KMS-11 (cell line): ENCODE measurements at regions not wholly inside any gene's neighbourhood (a gene's known extent, or its start where the extent isn't known, plus 50 kb on each side); places are given as distances from the start of the nearest gene placed in this dataset.
"Not testable (repeated sequence)": the region's sequence is repeated elsewhere in the genome, so short reads cannot be mapped to it uniquely, and the experiment has no call there.

ENCODE experiments used
- H2AFZ ChIP-seq: fragments of 200-600 bp; sonication (generic); 2 replicates; pipeline ENCODE4 v1.6.1; 2016; ENCODE audit warnings: antibody characterized with exemption, mixed run types, low read depth
- H3K27ac ChIP-seq: fragments of 200-600 bp; sonication (generic); 2 replicates; pipeline ENCODE4 v1.6.1; 2016; ENCODE audit warnings: mild to moderate bottlenecking, mixed run types
- H3K27me3 ChIP-seq: fragments of 200-600 bp; sonication (generic); 2 replicates; pipeline ENCODE4 v1.6.1; 2017; ENCODE audit warnings: mild to moderate bottlenecking, low read depth, mixed run types, moderate library complexity; ENCODE audit not compliant: insufficient read depth
- H3K36me3 ChIP-seq: fragments of 200-600 bp; sonication (generic); 2 replicates; pipeline ENCODE4 v1.6.1; 2017; ENCODE audit warnings: mild to moderate bottlenecking, mixed run types; ENCODE audit not compliant: insufficient read depth
- H3K4me1 ChIP-seq: fragments of 200-600 bp; sonication (generic); 2 replicates; pipeline ENCODE4 v1.6.1; 2016; ENCODE audit warnings: mild to moderate bottlenecking, low read depth, mixed run types; ENCODE audit not compliant: poor library complexity, severe bottlenecking
- H3K4me2 ChIP-seq: fragments of 200-600 bp; sonication (generic); 2 replicates; pipeline ENCODE4 v1.7.0; 2016; ENCODE audit warnings: mild to moderate bottlenecking, mixed run types
- H3K4me3 ChIP-seq: fragments of 200-600 bp; sonication (generic); IDR thresholded peaks from 2 replicates; pipeline ENCODE4 v1.6.1; 2017; ENCODE audit warnings: low read depth, low read length, mixed read lengths; ENCODE audit not compliant: insufficient read depth
- H3K79me2 ChIP-seq: fragments of 200-600 bp; sonication (generic); 2 replicates; pipeline ENCODE4 v1.6.1; 2016; ENCODE audit warnings: low read depth, mixed run types; ENCODE audit not compliant: insufficient read depth
- H3K9ac ChIP-seq: fragments of 200-600 bp; sonication (generic); 2 replicates; pipeline ENCODE4 v1.6.1; 2016; ENCODE audit warnings: mild to moderate bottlenecking, mixed run types
- H4K20me1 ChIP-seq: fragments of 200-600 bp; sonication (generic); 2 replicates; pipeline ENCODE4 v1.6.1; 2016; ENCODE audit warnings: mild to moderate bottlenecking, mixed run types; ENCODE audit not compliant: insufficient read depth
- TF ChIP-seq, protein P1 (sequence below): fragments of 200-600 bp; sonication (generic); conservative IDR thresholded peaks from 2 replicates; pipeline ENCODE4 v1.6.1; 2017; ENCODE audit warnings: low read depth, mild to moderate bottlenecking, antibody characterized with exemption, low read length, moderate library complexity, mixed read lengths

DNA sequence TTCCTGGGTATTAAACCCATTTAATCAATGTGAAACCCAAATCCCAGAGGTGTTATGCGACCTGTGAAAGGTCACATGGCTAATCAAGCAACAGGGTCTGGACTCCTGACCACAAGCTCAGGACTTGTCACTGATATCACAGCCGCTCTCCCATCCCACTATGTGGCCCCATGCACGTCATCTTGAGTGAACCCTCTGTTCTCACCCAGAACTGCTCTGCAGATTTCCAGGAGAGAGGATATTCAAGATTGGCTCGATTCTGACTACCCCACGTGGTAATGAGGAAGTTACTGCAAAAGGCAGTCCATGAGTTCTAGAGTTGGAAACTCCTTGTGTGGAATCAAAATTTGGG, 173.5 kb upstream of the ETV3 start:
- H3K4me1 ChIP-seq, result peaks cover 5% of the 10 kb centered on the region
- no peaks in the 10 kb centered on the region for H3K36me3 ChIP-seq
- H2AFZ ChIP-seq, result no peak overlapping the region
- H3K27ac ChIP-seq, result no peak overlapping the region
- no peaks in the 10 kb centered on the region for H4K20me1 ChIP-seq
- no peaks in the 10 kb centered on the region for H3K27me3 ChIP-seq
- H3K4me3 ChIP-seq, result no peak overlapping the region
- H3K79me2 ChIP-seq, result no peaks in the 10 kb centered on the region
- TF ChIP-seq, protein P1, sequence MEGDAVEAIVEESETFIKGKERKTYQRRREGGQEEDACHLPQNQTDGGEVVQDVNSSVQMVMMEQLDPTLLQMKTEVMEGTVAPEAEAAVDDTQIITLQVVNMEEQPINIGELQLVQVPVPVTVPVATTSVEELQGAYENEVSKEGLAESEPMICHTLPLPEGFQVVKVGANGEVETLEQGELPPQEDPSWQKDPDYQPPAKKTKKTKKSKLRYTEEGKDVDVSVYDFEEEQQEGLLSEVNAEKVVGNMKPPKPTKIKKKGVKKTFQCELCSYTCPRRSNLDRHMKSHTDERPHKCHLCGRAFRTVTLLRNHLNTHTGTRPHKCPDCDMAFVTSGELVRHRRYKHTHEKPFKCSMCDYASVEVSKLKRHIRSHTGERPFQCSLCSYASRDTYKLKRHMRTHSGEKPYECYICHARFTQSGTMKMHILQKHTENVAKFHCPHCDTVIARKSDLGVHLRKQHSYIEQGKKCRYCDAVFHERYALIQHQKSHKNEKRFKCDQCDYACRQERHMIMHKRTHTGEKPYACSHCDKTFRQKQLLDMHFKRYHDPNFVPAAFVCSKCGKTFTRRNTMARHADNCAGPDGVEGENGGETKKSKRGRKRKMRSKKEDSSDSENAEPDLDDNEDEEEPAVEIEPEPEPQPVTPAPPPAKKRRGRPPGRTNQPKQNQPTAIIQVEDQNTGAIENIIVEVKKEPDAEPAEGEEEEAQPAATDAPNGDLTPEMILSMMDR, result no peak
- H3K9ac ChIP-seq, result no peak overlapping the region
- H3K4me2 ChIP-seq, result no peak overlapping the region

DNA sequence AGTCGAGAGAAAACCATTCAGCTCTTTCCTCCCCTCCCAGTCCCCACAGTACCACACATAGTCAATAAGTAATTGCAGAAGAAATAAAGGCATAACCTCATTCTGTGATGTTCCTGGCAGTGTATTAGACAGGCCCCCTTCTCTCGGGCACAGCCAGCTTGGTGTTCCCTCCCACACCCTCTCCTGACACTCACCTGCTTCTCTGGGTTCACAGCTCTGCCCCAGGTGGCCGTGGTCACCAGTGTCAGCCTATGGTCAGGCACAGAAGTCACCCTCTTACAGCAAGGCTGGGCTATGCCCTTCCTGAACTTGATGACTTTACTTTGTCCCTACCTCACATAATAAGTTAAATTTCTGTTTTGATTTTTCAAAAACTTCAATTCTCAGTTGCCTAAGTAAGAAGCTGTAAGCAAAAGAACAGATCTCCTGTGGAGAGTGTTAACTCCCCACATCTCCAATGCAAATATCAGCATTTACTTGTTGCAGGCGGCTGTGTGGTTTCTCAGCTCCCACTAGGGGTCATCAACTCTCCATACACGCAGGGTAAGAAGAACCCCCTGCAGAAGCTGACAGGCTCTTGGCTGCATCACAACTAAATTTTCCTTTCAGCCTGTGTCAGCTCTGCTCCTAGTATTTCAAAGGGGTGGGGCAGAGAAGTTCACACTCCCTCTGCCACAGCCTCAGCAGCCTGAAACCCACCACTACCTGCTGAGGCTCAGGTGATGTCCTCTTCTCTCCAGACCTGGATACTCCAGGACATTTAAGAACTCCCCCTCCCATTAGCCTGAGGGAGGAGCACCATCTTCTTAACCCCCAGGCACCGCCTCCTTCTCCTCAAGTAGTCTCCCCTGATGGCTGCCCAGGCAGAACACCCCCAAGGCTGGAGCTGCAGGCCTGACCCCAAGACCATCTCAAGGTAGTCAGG, 172.9 kb upstream of the ETV3 start:
- H3K4me1 ChIP-seq, H3K27me3 ChIP-seq: not testable (repeated sequence)

GRCh38 chr1:157310401-157310800, 172.2 kb upstream of the ETV3 start:
- Histone ChIP-seq H3K27ac (no peak overlapping the region), H3K4me3 (no peak overlapping the region), H3K27me3 (no peaks in the 10 kb centered on the region), H4K20me1 (no peaks in the 10 kb centered on the region), H2AFZ (no peak overlapping the region), H3K4me1 (peaks cover 5% of the 10 kb centered on the region), H3K9ac (no peak overlapping the region), H3K79me2 (no peaks in the 10 kb centered on the region), H3K36me3 (no peaks in the 10 kb centered on the region), H3K4me2 (no peak overlapping the region)
- TF ChIP-seq, protein P1, result no peak

More for the DNA sequence above, 172.9 kb upstream of the ETV3 start:
- H3K36me3 ChIP-seq, H3K27ac ChIP-seq, H3K9ac ChIP-seq, H3K4me2 ChIP-seq, H4K20me1 ChIP-seq, H3K79me2 ChIP-seq, H3K4me3 ChIP-seq, H2AFZ ChIP-seq: not testable (repeated sequence)
- TF ChIP-seq, protein P1, result peak; percentile 48

DNA sequence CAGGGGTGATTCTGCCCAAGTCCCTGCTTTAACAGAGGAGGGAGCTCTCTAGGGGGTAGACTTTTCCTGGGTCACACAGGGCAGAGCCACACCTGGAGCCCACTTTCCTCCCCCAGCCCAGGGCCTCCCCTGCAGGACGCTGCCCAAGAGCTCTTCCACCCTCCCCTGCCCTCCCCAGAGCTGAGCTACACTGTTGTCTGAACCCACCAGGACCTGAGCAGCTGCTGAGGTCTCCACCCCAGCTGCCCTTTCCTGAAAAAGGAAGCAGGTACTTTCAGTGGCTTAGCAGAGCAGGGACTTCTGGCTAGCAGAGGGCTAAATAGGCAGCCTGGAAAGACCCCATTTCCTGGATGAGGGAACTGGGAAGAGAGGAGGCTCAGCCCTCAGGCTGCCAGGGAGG, 169.3 kb upstream of the ETV3 start:
- Histone ChIP-seq H4K20me1 (no peaks in the 10 kb centered on the region), H3K4me2 (no peak overlapping the region), H3K36me3 (no peaks in the 10 kb centered on the region)

More for the DNA sequence above, 169.3 kb upstream of the ETV3 start:
- no peak overlapping the region for H3K27ac ChIP-seq
- no peaks in the 10 kb centered on the region for H3K27me3 ChIP-seq
- peak overlapping the region; percentile 3; the same call in 1 of the 2 replicates for H2AFZ ChIP-seq
- H3K4me3 ChIP-seq, result no peak overlapping the region
- H3K79me2 ChIP-seq, result no peaks in the 10 kb centered on the region
- H3K4me1 ChIP-seq, result peaks cover 5% of the 10 kb centered on the region
- H3K9ac ChIP-seq, result no peak overlapping the region
- TF ChIP-seq, protein P1, result no peak
